A549 (cell line): ENCODE measurements at regions not wholly inside any gene's neighbourhood (a gene's known extent, or its start where the extent isn't known, plus 50 kb on each side); places are given as distances from the start of the nearest gene placed in this dataset.

Source experiments
- ATAC-seq, 2 experiments: fragments of 200-7000 bp in 1 of 2; fragments of >200 bp in 1 of 2; cut with Nextera tagmentation in 1 of 2; cut with Tn5 transposase in 1 of 2; 3 replicates each; pipeline versions ENCODE4 v1.8.0 to v1.9.1; 2018 to 2020; ENCODE audit warnings: mild to moderate bottlenecking in 1 of 2, moderate library complexity in 1 of 2
- CTCF ChIA-PET: fragments of 300-600 bp; sonication (Branson Sonifier 250); formaldehyde crosslinking; extraction: SDS; loops from one replicate; lab custom pipeline; 2021; ENCODE audit warnings: antibody characterized with exemption, inconsistent platforms; lab: Yijun Ruan, JAX
- POLR2A ChIA-PET: fragments of 350-600 bp; formaldehyde crosslinking; extraction: SDS; loops from one replicate; lab custom pipeline; 2021; ENCODE audit warnings: antibody characterized with exemption, inconsistent platforms; lab: Yijun Ruan, JAX
- DNase-seq, 2 experiments: peaks; one replicate each; pipeline versions ENCODE4 v3.0.0 to v3.0.0-alpha.2; 2011 to 2016; ENCODE audit warnings: low read depth in 1 of 2, low spot score in 1 of 2
- FAIRE-seq: peaks from 2 replicates; lab custom pipeline; 2011; peaks lifted over from hg19 to GRCh38; lab: Jason Lieb, UNC
- H3K27ac ChIP-seq, 2 experiments: fragments of >200 bp; sonication (Bioruptor Twin); formaldehyde crosslinking; 3 replicates each; pipeline ENCODE4 v1.5.1; 2016 to 2017
- H3K4me1 ChIP-seq: fragments of >200 bp; sonication (Bioruptor Twin); formaldehyde crosslinking; 3 replicates; pipeline ENCODE4 v1.6.1; 2016
- H3K4me2 ChIP-seq: fragments of >200 bp; sonication (Bioruptor Twin); formaldehyde crosslinking; 3 replicates; pipeline ENCODE4 v1.6.1; 2016
- H3K4me3 ChIP-seq: fragments of >200 bp; sonication (Bioruptor Twin); formaldehyde crosslinking; 3 replicates; pipeline ENCODE4 v1.5.1; 2016
- H3K9me3 ChIP-seq: fragments of >200 bp; sonication (Bioruptor Twin); formaldehyde crosslinking; 3 replicates; pipeline ENCODE4 v1.6.1; 2016
- ATOH8 ChIP-seq: fragments of 250-450 bp; sonication (Bioruptor Pico); IDR thresholded peaks from 2 replicates; pipeline ENCODE4 v1.5.0; 2020; ENCODE audit warnings: low read depth, mild to moderate bottlenecking, moderate library complexity
- BHLHE40 ChIP-seq: IDR thresholded peaks from 2 replicates; pipeline ENCODE4 v1.6.1; 2012; ENCODE audit warnings: low read depth, low read length, inconsistent platforms
- CBX8 ChIP-seq: fragments of 200-600 bp; sonication (generic); IDR thresholded peaks from 2 replicates; pipeline ENCODE4 v1.6.1; 2016
- CEBPB ChIP-seq, 2 experiments: fragments of >200 bp in 1 of 2; sonication (Bioruptor Twin) in 1 of 2; formaldehyde crosslinking in 1 of 2; IDR thresholded peaks; 2 replicates each; pipeline ENCODE4 v1.6.1; 2012 to 2016
- CHD4 ChIP-seq: fragments of 200-600 bp; sonication (generic); IDR thresholded peaks from 2 replicates; pipeline ENCODE4 v1.6.1; 2016; ENCODE audit warnings: antibody characterized with exemption, mild to moderate bottlenecking, borderline replicate concordance
- EHF ChIP-seq: fragments of 250-450 bp; sonication (Bioruptor Pico); IDR thresholded peaks from 2 replicates; pipeline ENCODE4 v1.5.0; 2020; ENCODE audit warnings: mild to moderate bottlenecking
- EHMT2 ChIP-seq: fragments of 200-600 bp; sonication (generic); IDR thresholded peaks from 2 replicates; pipeline ENCODE4 v1.6.1; 2016; ENCODE audit warnings: antibody characterized with exemption, low read depth, mild to moderate bottlenecking, moderate library complexity
- EP300 ChIP-seq, 2 experiments: fragments of >200 bp; sonication (Bioruptor Twin); formaldehyde crosslinking; IDR thresholded peaks; 2 replicates in 1 of 2; 3 replicates in 1 of 2; pipeline ENCODE4 v1.6.1; 2016 to 2017
- FOSB ChIP-seq: fragments of 250-450 bp; sonication (Bioruptor Pico); IDR thresholded peaks from 2 replicates; pipeline ENCODE4 v1.5.0; 2020; ENCODE audit warnings: mild to moderate bottlenecking, moderate library complexity
- FOSL2 ChIP-seq, 2 experiments: fragments of 450-650 bp in 1 of 2; fragments of >200 bp in 1 of 2; sonication (Bioruptor Twin) in 1 of 2; formaldehyde crosslinking; IDR thresholded peaks; 2 replicates each; pipeline versions ENCODE4 v1.5.0 to v1.6.1; 2016 to 2020; ENCODE audit warnings: mild to moderate bottlenecking in 1 of 2, moderate library complexity in 1 of 2
- FOXS1 ChIP-seq: fragments of 250-450 bp; sonication (Bioruptor Pico); IDR thresholded peaks from 2 replicates; pipeline ENCODE4 v1.5.0; 2020; ENCODE audit warnings: mild to moderate bottlenecking, moderate library complexity
- GATA3 ChIP-seq: IDR thresholded peaks from 2 replicates; pipeline ENCODE4 v1.6.1; 2012; ENCODE audit warnings: borderline replicate concordance
- HOXB13 ChIP-seq: fragments of 250-450 bp; sonication (Bioruptor Pico); IDR thresholded peaks from 2 replicates; pipeline ENCODE4 v1.5.0; 2020; ENCODE audit warnings: low read depth, mild to moderate bottlenecking, moderate library complexity
- HOXB5 ChIP-seq: fragments of 250-450 bp; sonication (Bioruptor Pico); IDR thresholded peaks from 2 replicates; pipeline ENCODE4 v1.5.0; 2020; ENCODE audit warnings: mild to moderate bottlenecking, moderate library complexity
- JUN ChIP-seq, 2 experiments: fragments of >200 bp; sonication (Bioruptor Twin); formaldehyde crosslinking; IDR thresholded peaks; 2 replicates in 1 of 2; 3 replicates in 1 of 2; pipeline ENCODE4 v1.6.1; 2016 to 2017
- JUNB ChIP-seq: fragments of >200 bp; sonication (Bioruptor Twin); formaldehyde crosslinking; IDR thresholded peaks from 2 replicates; pipeline ENCODE4 v1.6.1; 2016
- KDM5A ChIP-seq: fragments of 200-600 bp; sonication (generic); IDR thresholded peaks from 2 replicates; pipeline ENCODE4 v1.6.1; 2016; ENCODE audit warnings: antibody characterized with exemption, mild to moderate bottlenecking
- MAFK ChIP-seq: fragments of 450-650 bp; IDR thresholded peaks from 2 replicates; pipeline ENCODE4 v1.6.1; 2014; ENCODE audit not compliant: partially characterized antibody
- MAZ ChIP-seq: fragments of 150-350 bp; IDR thresholded peaks from 2 replicates; pipeline ENCODE4 v1.6.1; 2014; ENCODE audit warnings: antibody characterized with exemption, low read depth, low read length, borderline replicate concordance
- NFE2L2 ChIP-seq: fragments of 150-350 bp; conservative IDR thresholded peaks from 2 replicates; pipeline ENCODE4 v1.6.1; 2014; ENCODE audit warnings: low read length
- PHF8 ChIP-seq: fragments of 200-600 bp; sonication (generic); IDR thresholded peaks from 2 replicates; pipeline ENCODE4 v1.6.1; 2016; ENCODE audit warnings: low read depth, mild to moderate bottlenecking, antibody characterized with exemption, moderate library complexity, borderline replicate concordance
- POLR2A ChIP-seq: IDR thresholded peaks from 2 replicates; pipeline ENCODE4 v1.6.1; 2012; ENCODE audit warnings: mild to moderate bottlenecking, low read length
- POLR2AphosphoS2 ChIP-seq: conservative IDR thresholded peaks from 2 replicates; pipeline ENCODE4 v1.6.1; 2012; ENCODE audit warnings: low read length, improper control_type of control experiment, inconsistent platforms
- RAD21 ChIP-seq, 2 experiments: fragments of >200 bp in 1 of 2; sonication (Bioruptor Twin) in 1 of 2; formaldehyde crosslinking in 1 of 2; IDR thresholded peaks in 1 of 2; conservative IDR thresholded peaks in 1 of 2; 2 replicates in 1 of 2; 3 replicates in 1 of 2; pipeline ENCODE4 v1.6.1; 2012 to 2018; ENCODE audit warnings: inconsistent platforms in 1 of 2
- RARB ChIP-seq: fragments of 250-450 bp; sonication (Bioruptor Pico); IDR thresholded peaks from 2 replicates; pipeline ENCODE4 v1.8.0; 2021; ENCODE audit warnings: mild to moderate bottlenecking, moderate library complexity
- SMC3 ChIP-seq: fragments of >200 bp; sonication (Bioruptor Twin); formaldehyde crosslinking; IDR thresholded peaks from 3 replicates; pipeline ENCODE4 v1.6.1; 2018; ENCODE audit warnings: inconsistent platforms
- SREBF2 ChIP-seq: fragments of 450-650 bp; IDR thresholded peaks from 2 replicates; pipeline ENCODE4 v1.6.1; 2014; ENCODE audit warnings: mild to moderate bottlenecking, moderate library complexity
- TFCP2L1 ChIP-seq: fragments of 250-450 bp; sonication (Bioruptor Pico); IDR thresholded peaks from 2 replicates; pipeline ENCODE4 v1.5.0; 2021; ENCODE audit warnings: mild to moderate bottlenecking
- TP53 ChIP-seq: fragments of 250-450 bp; sonication (Bioruptor Pico); IDR thresholded peaks from 2 replicates; pipeline ENCODE4 v1.5.0; 2021; ENCODE audit warnings: mild to moderate bottlenecking, moderate library complexity
- ZFP36 ChIP-seq: fragments of 450-650 bp; IDR thresholded peaks from 2 replicates; pipeline ENCODE4 v1.6.1; 2014; ENCODE audit warnings: borderline replicate concordance; ENCODE audit not compliant: partially characterized antibody
- ZSCAN20 ChIP-seq: fragments of 250-450 bp; sonication (Bioruptor Pico); IDR thresholded peaks from 2 replicates; pipeline ENCODE4 v1.8.0; 2022; ENCODE audit warnings: mild to moderate bottlenecking, moderate library complexity
- WGBS: methylation state at CpG from one replicate; pipeline ENCODE4 v1.1.6; 2017; ENCODE audit errors: missing lambda C conversion rate; 5-methylcytosine and 5-hydroxymethylcytosine counted together

GRCh38 chr11:130707217-130707616 is 209.1 kb downstream of the SNX19 start:
- ATAC-seq (no peak), FAIRE-seq (no peak), DNase-seq (no peak)
- TF ChIP-seq SMC3 = no peak
- no peak for TF ChIP-seq JUNB
- TF ChIP-seq FOSB = no peak
- H3K27ac ChIP-seq = no peak overlapping the region
- ChIA-PET POLR2A (no interaction called here), CTCF (no interaction called here)
- no peak overlapping the region for H3K4me2 ChIP-seq
- H3K4me3 ChIP-seq = no peak overlapping the region
- 75% methylated on average over 4 of the region's 4 CpGs for WGBS
- H3K9me3 ChIP-seq = no peaks in the 10 kb centered on the region
- no peaks in the 10 kb centered on the region for H3K4me1 ChIP-seq

GRCh38 chr11:130709531-130709930 is 206.7 kb downstream of the SNX19 start:
- Histone ChIP-seq H3K4me2 (no peak overlapping the region), H3K4me1 (no peaks in the 10 kb centered on the region), H3K9me3 (no peaks in the 10 kb centered on the region), H3K4me3 (no peak overlapping the region), H3K27ac (no peak overlapping the region)
- DNase-seq (no peak), FAIRE-seq (no peak), ATAC-seq (no peak)
- POLR2A ChIA-PET = no interaction called here
- 69% methylated on average over 5 of the region's 5 CpGs for WGBS
- TF ChIP-seq BHLHE40 (no peak), HOXB5 (CRISPR knock-in tag) (no peak), MAZ (no peak), ZSCAN20 (CRISPR knock-in tag) (no peak), POLR2A (no peak), PHF8 (no peak), GATA3 (no peak), CEBPB (IDR thresholded peaks at IDR 0.05) (no peak), POLR2AphosphoS2 (no peak), SREBF2 (no peak), CHD4 (no peak), RAD21 (conservative IDR thresholded peaks at IDR 0.05 in 1 of 2, IDR thresholded peaks at IDR 0.05 in 1 of 2) (no peak), RARB (no peak), FOSL2 (IDR thresholded peaks at IDR 0.05) (no peak), FOSL2 (CRISPR knock-in tag; IDR thresholded peaks at IDR 0.05) (no peak), ZFP36 (no peak), ATOH8 (CRISPR knock-in tag) (no peak), SMC3 (no peak), NFE2L2 (no peak), TFCP2L1 (no peak)
- CTCF ChIA-PET = no interaction called here

GRCh38 chr11:130710021-130710420 is 206.3 kb downstream of the SNX19 start:
- 68% methylated on average over 5 of the region's 5 CpGs for WGBS
- DNase-seq (no peak), ATAC-seq (no peak), FAIRE-seq (no peak)
- Histone ChIP-seq H3K4me2 (no peak overlapping the region), H3K9me3 (no peaks in the 10 kb centered on the region), H3K4me1 (no peaks in the 10 kb centered on the region), H3K4me3 (no peak overlapping the region), H3K27ac (no peak overlapping the region)
- ChIA-PET CTCF (no interaction called here), POLR2A (no interaction called here)
- TF ChIP-seq JUNB (no peak), MAFK (no peak), TFCP2L1 (no peak), EHF (CRISPR knock-in tag) (no peak), POLR2A (no peak), EHMT2 (no peak), HOXB13 (CRISPR knock-in tag) (no peak), CBX8 (no peak), ZFP36 (no peak), TP53 (CRISPR knock-in tag) (no peak), BHLHE40 (no peak), KDM5A (no peak), RAD21 (conservative IDR thresholded peaks at IDR 0.05 in 1 of 2, IDR thresholded peaks at IDR 0.05 in 1 of 2) (no peak), JUN (IDR thresholded peaks at IDR 0.05) (no peak), EP300 (IDR thresholded peaks at IDR 0.05) (no peak), FOSL2 (IDR thresholded peaks at IDR 0.05) (no peak), FOSL2 (CRISPR knock-in tag; IDR thresholded peaks at IDR 0.05) (no peak), FOXS1 (CRISPR knock-in tag) (no peak), SREBF2 (no peak), CEBPB (IDR thresholded peaks at IDR 0.05) (no peak)
